ENCODE measurements at regions not wholly inside any gene's neighbourhood (a gene's known extent, or its start where the extent isn't known, plus 50 kb on each side); places are given as distances from the start of the nearest gene placed in this dataset.

- ATAC-seq (ENCODE audit: low FRiP score in 2 of 2) = no peak
- no peak for DNase-seq
- Histone ChIP-seq H3K36me3 (no peaks in the 10 kb centered on the region), H3K9me3 (no peaks in the 10 kb centered on the region), H3K4me1 (peaks cover 0 to 8% (median 0%) of the 10 kb centered on the region in 4 donors), H3K4me3 (no peak overlapping the region), H3K27me3 (no peaks in the 10 kb centered on the region), H3K27ac (no peak overlapping the region)
- TF ChIP-seq CTCF (IDR thresholded peaks at IDR 0.05) (no peak), POLR2A (IDR thresholded peaks at IDR 0.05) (no peak), POLR2AphosphoS5 (IDR thresholded peaks at IDR 0.05) (no peak), EP300 (IDR thresholded peaks at IDR 0.05) (no peak)
Observed at GRCh38 chr9:119050281-119050680, 319.0 kb downstream of the BRINP1 start.

GRCh38 chr9:119052339-119053030, 316.8 kb downstream of the BRINP1 start:
- ATAC-seq (ENCODE audit: low FRiP score in 2 of 2) = no peak
- H3K27ac ChIP-seq = peak overlapping the region in 1 of 4 donors; percentile 11

GRCh38 chr9:119053070-119053469, 316.2 kb downstream of the BRINP1 start:
- Histone ChIP-seq H3K4me3 (no peak overlapping the region), H3K9me3 (no peaks in the 10 kb centered on the region), H3K36me3 (no peaks in the 10 kb centered on the region), H3K27me3 (no peaks in the 10 kb centered on the region), H3K4me1 (peaks cover 0 to 8% (median 0%) of the 10 kb centered on the region in 4 donors), H3K27ac (no peak overlapping the region)
- DNase-seq = no peak
- TF ChIP-seq POLR2AphosphoS5 (IDR thresholded peaks at IDR 0.05) (no peak), EP300 (IDR thresholded peaks at IDR 0.05) (no peak), POLR2A (IDR thresholded peaks at IDR 0.05) (no peak), CTCF (IDR thresholded peaks at IDR 0.05) (no peak)
- no peak for ATAC-seq (ENCODE audit: low FRiP score in 2 of 2)
- WGBS, 2 donors = 85 to 96% methylated on average over 1 of the region's 1 CpG

More at GRCh38 chr9:119052339-119053030, 316.8 kb downstream of the BRINP1 start:
- no peak for DNase-seq
- Histone ChIP-seq H3K4me3 (no peak overlapping the region), H3K4me1 (peaks cover 0 to 8% (median 0%) of the 10 kb centered on the region in 4 donors), H3K9me3 (no peaks in the 10 kb centered on the region), H3K27me3 (no peaks in the 10 kb centered on the region), H3K36me3 (no peaks in the 10 kb centered on the region)
- TF ChIP-seq POLR2AphosphoS5 (IDR thresholded peaks at IDR 0.05) (no peak), EP300 (IDR thresholded peaks at IDR 0.05) (no peak), POLR2A (IDR thresholded peaks at IDR 0.05) (no peak), CTCF (IDR thresholded peaks at IDR 0.05) (no peak)
- 65 to 68% methylated on average over 10 of the region's 10 CpGs for WGBS, 2 donors

- ATAC-seq (ENCODE audit: low FRiP score in 2 of 2) (peak in 1 of 2 donors; percentile 64), DNase-seq (no peak)
- TF ChIP-seq POLR2AphosphoS5 (IDR thresholded peaks at IDR 0.05) (no peak), POLR2A (IDR thresholded peaks at IDR 0.05) (no peak), EP300 (IDR thresholded peaks at IDR 0.05) (no peak)
Observed at GRCh38 chr9:119060629-119061385, 308.4 kb downstream of the BRINP1 start.

GRCh38 chr9:119071636-119072035, 297.6 kb downstream of the BRINP1 start:
- H3K9me3 ChIP-seq = no peaks in the 10 kb centered on the region
- ATAC-seq (ENCODE audit: low FRiP score in 2 of 2) (no peak), DNase-seq (no peak)
- no peaks in the 10 kb centered on the region for H3K4me1 ChIP-seq
- H3K27me3 ChIP-seq = no peaks in the 10 kb centered on the region
- no peaks in the 10 kb centered on the region for H3K36me3 ChIP-seq
- TF ChIP-seq POLR2A (IDR thresholded peaks at IDR 0.05) (no peak), CTCF (IDR thresholded peaks at IDR 0.05) (no peak), POLR2AphosphoS5 (IDR thresholded peaks at IDR 0.05) (no peak), EP300 (IDR thresholded peaks at IDR 0.05) (no peak)
- no peak overlapping the region for H3K4me3 ChIP-seq
- H3K27ac ChIP-seq = no peak overlapping the region

More at GRCh38 chr9:119060629-119061385, 308.4 kb downstream of the BRINP1 start:
- H3K4me1 ChIP-seq = no peaks in the 10 kb centered on the region
- H3K9me3 ChIP-seq = no peaks in the 10 kb centered on the region
- no peak overlapping the region for H3K27ac ChIP-seq
- H3K36me3 ChIP-seq = no peaks in the 10 kb centered on the region
- H3K4me3 ChIP-seq = no peak overlapping the region
- no peaks in the 10 kb centered on the region for H3K27me3 ChIP-seq
- WGBS, 2 donors = 64 to 71% methylated on average over 2 of the region's 2 CpGs

Data from upper lobe of left lung (tissue), 6 donors.